HEK293 (cell line): ENCODE measurements at regions not wholly inside any gene's neighbourhood (a gene's known extent, or its start where the extent isn't known, plus 50 kb on each side); places are given as distances from the start of the nearest gene placed in this dataset.

ENCODE experiments used
- CTCF ChIA-PET: fragments of 350-600 bp; formaldehyde crosslinking; extraction: SDS; loops from one replicate; lab custom pipeline; 2021; ENCODE audit warnings: antibody characterized with exemption; lab: Yijun Ruan, JAX
- POLR2A ChIA-PET: fragments of 300-600 bp; formaldehyde crosslinking; extraction: SDS; loops from one replicate; lab custom pipeline; 2020; ENCODE audit warnings: antibody characterized with exemption, inconsistent platforms; lab: Yijun Ruan, JAX
- H3K27ac ChIP-seq: fragments of 200-500 bp; sonication (Bioruptor generic); 2 replicates; pipeline ENCODE4 v1.5.1; 2014; ENCODE audit warnings: low read depth, low read length, control low read depth, inconsistent platforms; ENCODE audit errors: extremely low read depth
- H3K36me3 ChIP-seq, 2 experiments: fragments of 200-500 bp in 1 of 2; sonication (Bioruptor generic) in 1 of 2; 1 replicate in 1 of 2; 2 replicates in 1 of 2; pipeline ENCODE4 v1.5.1; 2014 to 2017; ENCODE audit warnings: inconsistent platforms in 2 of 2, low read length in 2 of 2; ENCODE audit not compliant: control insufficient read depth in 2 of 2, insufficient read depth in 1 of 2
- H3K4me1 ChIP-seq: fragments of 200-500 bp; sonication (Bioruptor generic); 2 replicates; pipeline ENCODE4 v1.5.1; 2014; ENCODE audit warnings: mild to moderate bottlenecking, low read length, inconsistent platforms; ENCODE audit not compliant: control insufficient read depth, insufficient read depth
- H3K4me3 ChIP-seq: 2 replicates; pipeline ENCODE4 v1.5.1; 2011; ENCODE audit warnings: low read depth, mild to moderate bottlenecking, control low read depth, low read length, moderate library complexity
- H3K9me3 ChIP-seq: fragments of 200-500 bp; sonication (Bioruptor generic); 2 replicates; pipeline ENCODE4 v1.5.1; 2014; ENCODE audit warnings: low read depth, low read length, inconsistent platforms; ENCODE audit not compliant: control insufficient read depth, insufficient read depth
- GLIS2 ChIP-seq: fragments of 450-650 bp; formaldehyde crosslinking; IDR thresholded peaks from 2 replicates; pipeline ENCODE4 v1.5.1; 2016; ENCODE audit warnings: missing biosample characterization, missing genetic modification characterization
- HOXD13 ChIP-seq: sonication (generic); formaldehyde crosslinking; IDR thresholded peaks from 2 replicates; pipeline ENCODE4 v1.8.0; 2022; ENCODE audit warnings: missing genetic modification reagents, borderline replicate concordance
- KLF9 ChIP-seq: fragments of 450-650 bp; formaldehyde crosslinking; IDR thresholded peaks from 2 replicates; pipeline ENCODE4 v1.5.1; 2016; ENCODE audit warnings: missing biosample characterization, missing genetic modification characterization, low read depth
- OSR2 ChIP-seq: fragments of 450-650 bp; formaldehyde crosslinking; IDR thresholded peaks from 2 replicates; pipeline ENCODE4 v1.5.1; 2016; ENCODE audit warnings: missing biosample characterization, missing genetic modification characterization
- RBAK ChIP-seq: fragments of 450-650 bp; formaldehyde crosslinking; IDR thresholded peaks from 2 replicates; pipeline ENCODE4 v1.5.1; 2016; ENCODE audit warnings: missing biosample characterization, missing genetic modification characterization
- REPIN1 ChIP-seq: fragments of 450-650 bp; formaldehyde crosslinking; IDR thresholded peaks from 2 replicates; pipeline ENCODE4 v1.5.1; 2017; ENCODE audit warnings: missing biosample characterization, missing genetic modification characterization, low read depth
- SCRT1 ChIP-seq: fragments of 450-650 bp; formaldehyde crosslinking; IDR thresholded peaks from 2 replicates; pipeline ENCODE4 v1.5.1; 2016; ENCODE audit warnings: missing biosample characterization, missing genetic modification characterization, borderline replicate concordance
- TCF7L2 ChIP-seq: IDR thresholded peaks from 2 replicates; pipeline ENCODE4 v1.6.1; 2011; ENCODE audit warnings: low read depth, mild to moderate bottlenecking, inconsistent platforms, low read length, moderate library complexity, borderline replicate concordance
- ZBTB17 ChIP-seq: fragments of 450-650 bp; formaldehyde crosslinking; IDR thresholded peaks from 2 replicates; pipeline ENCODE4 v1.5.1; 2016; ENCODE audit warnings: missing biosample characterization, missing genetic modification characterization
- ZBTB8A ChIP-seq: fragments of 450-650 bp; formaldehyde crosslinking; IDR thresholded peaks from 2 replicates; pipeline ENCODE4 v1.5.1; 2016; ENCODE audit warnings: missing biosample characterization, missing genetic modification characterization
- ZNF121 ChIP-seq: fragments of 450-650 bp; formaldehyde crosslinking; IDR thresholded peaks from 2 replicates; pipeline ENCODE4 v1.5.1; 2016; ENCODE audit warnings: missing biosample characterization, missing genetic modification characterization
- ZNF157 ChIP-seq: fragments of 450-650 bp; formaldehyde crosslinking; IDR thresholded peaks from 2 replicates; pipeline ENCODE4 v1.5.1; 2016; ENCODE audit warnings: missing biosample characterization, missing genetic modification characterization
- ZNF311 ChIP-seq: fragments of 450-650 bp; formaldehyde crosslinking; IDR thresholded peaks from 2 replicates; pipeline ENCODE4 v1.5.1; 2017; ENCODE audit warnings: missing biosample characterization, missing genetic modification characterization, borderline replicate concordance
- ZNF366 ChIP-seq: fragments of 450-650 bp; formaldehyde crosslinking; conservative IDR thresholded peaks from 2 replicates; pipeline ENCODE4 v1.5.1; 2016; ENCODE audit warnings: missing biosample characterization, missing genetic modification characterization
- ZNF37A ChIP-seq: fragments of 450-650 bp; IDR thresholded peaks from 2 replicates; pipeline ENCODE4 v1.5.1; 2018; ENCODE audit warnings: missing biosample characterization, missing genetic modification characterization
- ZNF423 ChIP-seq: fragments of 450-650 bp; formaldehyde crosslinking; IDR thresholded peaks from 2 replicates; pipeline ENCODE4 v1.5.1; 2016; ENCODE audit warnings: missing biosample characterization, missing genetic modification characterization
- ZNF521 ChIP-seq: fragments of 450-650 bp; formaldehyde crosslinking; IDR thresholded peaks from 2 replicates; pipeline ENCODE4 v1.5.1; 2017; ENCODE audit warnings: missing biosample characterization, mild to moderate bottlenecking, missing genetic modification characterization
- ZNF549 ChIP-seq: fragments of 450-650 bp; IDR thresholded peaks from 2 replicates; pipeline ENCODE4 v1.5.1; 2018; ENCODE audit warnings: missing biosample characterization, missing genetic modification characterization, mild to moderate bottlenecking, inconsistent platforms, moderate library complexity
- ZNF555 ChIP-seq: fragments of 450-650 bp; formaldehyde crosslinking; conservative IDR thresholded peaks from 2 replicates; pipeline ENCODE4 v1.5.1; 2017; ENCODE audit warnings: missing biosample characterization, mild to moderate bottlenecking, missing genetic modification characterization, inconsistent platforms
- ZNF610 ChIP-seq: fragments of 450-650 bp; formaldehyde crosslinking; IDR thresholded peaks from 2 replicates; pipeline ENCODE4 v1.5.1; 2016; ENCODE audit warnings: missing biosample characterization, missing genetic modification characterization, borderline replicate concordance
- ZNF664 ChIP-seq: fragments of 450-650 bp; formaldehyde crosslinking; IDR thresholded peaks from 2 replicates; pipeline ENCODE4 v1.5.1; 2016; ENCODE audit warnings: missing biosample characterization, missing genetic modification characterization
- ZNF747 ChIP-seq: fragments of 450-650 bp; formaldehyde crosslinking; IDR thresholded peaks from 2 replicates; pipeline ENCODE4 v1.5.1; 2016; ENCODE audit warnings: missing biosample characterization, missing genetic modification characterization
- ZNF777 ChIP-seq: fragments of 450-650 bp; formaldehyde crosslinking; IDR thresholded peaks from 2 replicates; pipeline ENCODE4 v1.5.1; 2017; ENCODE audit warnings: missing biosample characterization, missing genetic modification characterization, borderline replicate concordance
- TF ChIP-seq, protein P1 (sequence below): fragments of 450-650 bp; formaldehyde crosslinking; IDR thresholded peaks from 2 replicates; pipeline ENCODE4 v1.5.1; 2016; ENCODE audit warnings: missing biosample characterization, missing genetic modification characterization
- TF ChIP-seq, protein P2 (sequence below): fragments of 450-650 bp; formaldehyde crosslinking; IDR thresholded peaks from 2 replicates; pipeline ENCODE4 v1.5.1; 2016; ENCODE audit warnings: missing biosample characterization, missing genetic modification characterization
- TF ChIP-seq, protein P3 (sequence below): fragments of 450-650 bp; formaldehyde crosslinking; optimal IDR thresholded peaks from 2 replicates; pipeline ENCODE3; 2016; ENCODE audit warnings: missing biosample characterization, mild to moderate bottlenecking, missing genetic modification characterization
- TF ChIP-seq, protein P4 (sequence below): fragments of 450-650 bp; formaldehyde crosslinking; IDR thresholded peaks from 2 replicates; pipeline ENCODE4 v1.5.1; 2016; ENCODE audit warnings: missing biosample characterization, missing genetic modification characterization, low read depth
- TF ChIP-seq, protein P5 (sequence below): fragments of 450-650 bp; formaldehyde crosslinking; IDR thresholded peaks from 2 replicates; pipeline ENCODE4 v1.5.1; 2016; ENCODE audit warnings: missing biosample characterization, missing genetic modification characterization

DNA sequence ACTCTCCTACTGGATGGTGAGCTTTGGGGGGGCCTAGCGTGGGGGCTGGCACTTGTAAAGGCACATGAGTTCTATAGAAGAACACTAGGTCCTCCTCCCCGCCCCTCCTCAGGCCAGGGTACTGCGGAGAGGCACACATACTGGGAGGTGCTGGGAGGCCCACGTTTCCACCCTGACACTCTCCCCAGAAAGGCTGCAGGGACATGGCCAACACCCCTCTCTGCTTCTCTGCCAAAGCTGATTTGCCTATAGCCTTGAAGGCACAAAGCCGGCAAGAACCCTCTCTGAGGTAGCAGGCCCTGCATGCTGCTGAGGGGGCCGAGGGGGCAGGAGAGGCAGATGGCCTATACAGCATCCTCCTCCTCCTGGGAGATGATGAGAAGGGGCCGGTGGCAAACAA lies 112.8 kb downstream of the BUD13 start:
- H3K4me1 ChIP-seq: no peaks in the 10 kb centered on the region
- no peak for TF ChIP-seq ZBTB8A (tag by site-specific recombination)
- no peak for TF ChIP-seq ZNF311 (tag by site-specific recombination)
- TF ChIP-seq GLIS2 (tag by site-specific recombination): no peak
- TF ChIP-seq RBAK (tag by site-specific recombination): no peak
- TF ChIP-seq ZNF549 (tag by site-specific recombination): no peak
- TF ChIP-seq ZNF423 (tag by site-specific recombination): no peak
- TF ChIP-seq, protein P1, sequence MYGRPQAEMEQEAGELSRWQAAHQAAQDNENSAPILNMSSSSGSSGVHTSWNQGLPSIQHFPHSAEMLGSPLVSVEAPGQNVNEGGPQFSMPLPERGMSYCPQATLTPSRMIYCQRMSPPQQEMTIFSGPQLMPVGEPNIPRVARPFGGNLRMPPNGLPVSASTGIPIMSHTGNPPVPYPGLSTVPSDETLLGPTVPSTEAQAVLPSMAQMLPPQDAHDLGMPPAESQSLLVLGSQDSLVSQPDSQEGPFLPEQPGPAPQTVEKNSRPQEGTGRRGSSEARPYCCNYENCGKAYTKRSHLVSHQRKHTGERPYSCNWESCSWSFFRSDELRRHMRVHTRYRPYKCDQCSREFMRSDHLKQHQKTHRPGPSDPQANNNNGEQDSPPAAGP: no peak
- TF ChIP-seq ZNF555 (tag by site-specific recombination): no peak
- TF ChIP-seq REPIN1 (tag by site-specific recombination): no peak
- TF ChIP-seq KLF9 (tag by site-specific recombination): no peak
- TF ChIP-seq, protein P2, sequence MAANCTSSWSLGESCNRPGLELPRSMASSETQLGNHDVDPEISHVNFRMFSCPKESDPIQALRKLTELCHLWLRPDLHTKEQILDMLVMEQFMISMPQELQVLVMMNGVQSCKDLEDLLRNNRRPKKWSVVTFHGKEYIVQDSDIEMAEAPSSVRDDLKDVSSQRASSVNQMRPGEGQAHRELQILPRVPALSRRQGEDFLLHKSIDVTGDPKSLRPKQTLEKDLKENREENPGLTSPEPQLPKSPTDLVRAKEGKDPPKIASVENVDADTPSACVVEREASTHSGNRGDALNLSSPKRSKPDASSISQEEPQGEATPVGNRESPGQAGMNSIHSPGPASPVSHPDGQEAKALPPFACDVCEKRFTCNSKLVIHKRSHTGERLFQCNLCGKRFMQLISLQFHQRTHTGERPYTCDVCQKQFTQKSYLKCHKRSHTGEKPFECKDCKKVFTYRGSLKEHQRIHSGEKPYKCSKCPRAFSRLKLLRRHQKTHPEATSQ (tag by site-specific recombination): no peak
- TF ChIP-seq ZNF157 (tag by site-specific recombination): no peak
- no peak for TF ChIP-seq OSR2 (tag by site-specific recombination)
- TF ChIP-seq, protein P3, sequence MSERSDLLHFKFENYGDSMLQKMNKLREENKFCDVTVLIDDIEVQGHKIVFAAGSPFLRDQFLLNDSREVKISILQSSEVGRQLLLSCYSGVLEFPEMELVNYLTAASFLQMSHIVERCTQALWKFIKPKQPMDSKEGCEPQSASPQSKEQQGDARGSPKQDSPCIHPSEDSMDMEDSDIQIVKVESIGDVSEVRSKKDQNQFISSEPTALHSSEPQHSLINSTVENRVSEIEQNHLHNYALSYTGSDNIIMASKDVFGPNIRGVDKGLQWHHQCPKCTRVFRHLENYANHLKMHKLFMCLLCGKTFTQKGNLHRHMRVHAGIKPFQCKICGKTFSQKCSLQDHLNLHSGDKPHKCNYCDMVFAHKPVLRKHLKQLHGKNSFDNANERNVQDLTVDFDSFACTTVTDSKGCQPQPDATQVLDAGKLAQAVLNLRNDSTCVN (tag by site-specific recombination): no peak
- TF ChIP-seq ZNF37A (tag by site-specific recombination): no peak
- TF ChIP-seq HOXD13 (CRISPR knock-in tag): no peak
- no peak for TF ChIP-seq ZBTB17
- TF ChIP-seq ZNF121 (tag by site-specific recombination): no peak
- no peak for TF ChIP-seq ZNF777 (tag by site-specific recombination)
- TF ChIP-seq ZNF747: no peak
- TF ChIP-seq, all 188 proteins: peak for 0
- no peak overlapping the region for H3K27ac ChIP-seq
- no peaks in the 10 kb centered on the region for H3K36me3 ChIP-seq
- ChIA-PET POLR2A (no interaction called here), CTCF (interaction anchor here (1.0 kb wide), 1 partner anchor 19 kb away, joined by 3 read pairs; no protein-coding TSS in a partner anchor)
- no peaks in the 10 kb centered on the region for H3K9me3 ChIP-seq
- H3K4me3 ChIP-seq: no peak overlapping the region

DNA sequence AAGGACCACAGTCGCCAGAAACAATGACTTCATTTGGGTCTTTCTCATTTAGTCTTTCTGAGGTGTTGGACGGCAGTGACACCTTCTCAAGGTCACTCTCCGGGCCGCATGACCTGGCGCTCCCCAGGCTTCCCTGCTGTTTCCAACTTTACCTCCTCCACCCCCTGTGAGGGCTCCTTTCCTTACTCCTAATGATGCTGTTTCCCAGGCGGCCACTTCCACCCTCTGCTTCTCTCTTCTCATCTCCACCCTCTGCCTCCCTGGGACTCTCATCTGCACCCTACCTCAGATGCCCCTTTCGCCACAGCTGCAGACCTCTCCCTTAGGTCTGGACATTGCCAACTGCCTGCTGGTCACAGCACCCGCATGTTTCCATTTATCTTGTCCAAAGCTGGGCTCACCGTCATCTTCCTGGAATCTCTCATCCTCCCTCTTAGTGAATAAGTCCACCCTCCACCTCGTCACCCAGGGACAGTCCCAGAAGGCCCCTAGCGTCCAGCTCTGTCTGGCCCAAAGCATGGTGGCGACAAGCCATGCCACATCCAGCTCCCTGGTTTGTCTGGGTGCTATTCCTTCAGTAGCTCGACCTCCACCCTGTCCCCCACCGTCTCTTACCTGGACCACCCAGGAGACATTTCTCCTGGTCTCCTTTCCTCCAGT lies 113.8 kb downstream of the BUD13 start:
- H3K4me3 ChIP-seq: no peak overlapping the region
- no peaks in the 10 kb centered on the region for H3K36me3 ChIP-seq
- no peak overlapping the region for H3K27ac ChIP-seq
- ChIA-PET CTCF (interaction anchor here (0.6 kb wide), 1 partner anchor 200 kb away, joined by 3 read pairs; no protein-coding TSS in a partner anchor), POLR2A (no interaction called here)
- no peaks in the 10 kb centered on the region for H3K4me1 ChIP-seq
- H3K9me3 ChIP-seq: no peaks in the 10 kb centered on the region
- TF ChIP-seq TCF7L2 (no peak), SCRT1 (tag by site-specific recombination) (no peak), ZNF521 (tag by site-specific recombination) (no peak), ZNF664 (tag by site-specific recombination) (no peak), ZNF366 (tag by site-specific recombination) (no peak), ZNF610 (tag by site-specific recombination) (no peak)
- TF ChIP-seq, protein P4, sequence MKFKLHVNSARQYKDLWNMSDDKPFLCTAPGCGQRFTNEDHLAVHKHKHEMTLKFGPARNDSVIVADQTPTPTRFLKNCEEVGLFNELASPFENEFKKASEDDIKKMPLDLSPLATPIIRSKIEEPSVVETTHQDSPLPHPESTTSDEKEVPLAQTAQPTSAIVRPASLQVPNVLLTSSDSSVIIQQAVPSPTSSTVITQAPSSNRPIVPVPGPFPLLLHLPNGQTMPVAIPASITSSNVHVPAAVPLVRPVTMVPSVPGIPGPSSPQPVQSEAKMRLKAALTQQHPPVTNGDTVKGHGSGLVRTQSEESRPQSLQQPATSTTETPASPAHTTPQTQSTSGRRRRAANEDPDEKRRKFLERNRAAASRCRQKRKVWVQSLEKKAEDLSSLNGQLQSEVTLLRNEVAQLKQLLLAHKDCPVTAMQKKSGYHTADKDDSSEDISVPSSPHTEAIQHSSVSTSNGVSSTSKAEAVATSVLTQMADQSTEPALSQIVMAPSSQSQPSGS (tag by site-specific recombination): no peak
- TF ChIP-seq, protein P1: no peak
- TF ChIP-seq, protein P5, sequence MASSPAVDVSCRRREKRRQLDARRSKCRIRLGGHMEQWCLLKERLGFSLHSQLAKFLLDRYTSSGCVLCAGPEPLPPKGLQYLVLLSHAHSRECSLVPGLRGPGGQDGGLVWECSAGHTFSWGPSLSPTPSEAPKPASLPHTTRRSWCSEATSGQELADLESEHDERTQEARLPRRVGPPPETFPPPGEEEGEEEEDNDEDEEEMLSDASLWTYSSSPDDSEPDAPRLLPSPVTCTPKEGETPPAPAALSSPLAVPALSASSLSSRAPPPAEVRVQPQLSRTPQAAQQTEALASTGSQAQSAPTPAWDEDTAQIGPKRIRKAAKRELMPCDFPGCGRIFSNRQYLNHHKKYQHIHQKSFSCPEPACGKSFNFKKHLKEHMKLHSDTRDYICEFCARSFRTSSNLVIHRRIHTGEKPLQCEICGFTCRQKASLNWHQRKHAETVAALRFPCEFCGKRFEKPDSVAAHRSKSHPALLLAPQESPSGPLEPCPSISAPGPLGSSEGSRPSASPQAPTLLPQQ (tag by site-specific recombination): no peak
